GM23338 (cell line): ENCODE measurements at regions not wholly inside any gene's neighbourhood (a gene's known extent, or its start where the extent isn't known, plus 50 kb on each side); places are given as distances from the start of the nearest gene placed in this dataset.

ENCODE experiments used
- ATAC-seq: fragments of 200-7000 bp; cut with Tn5 transposase; 3 replicates; pipeline ENCODE4 v1.9.1; 2020
- DNase-seq: peaks from one replicate; pipeline ENCODE4 v3.0.0-alpha.2; 2015; ENCODE audit warnings: low spot score
- H2AFZ ChIP-seq: fragments of 200-600 bp; sonication (generic); 2 replicates; pipeline ENCODE4 v1.8.0; 2016; ENCODE audit warnings: antibody characterized with exemption, mild to moderate bottlenecking, moderate library complexity
- H3F3A ChIP-seq: fragments of 200-600 bp; sonication (generic); replicated peaks from 2 replicates; pipeline ENCODE4 v1.8.0; 2017; ENCODE audit warnings: antibody characterized with exemption, mixed run types, low read depth
- H3K27ac ChIP-seq: fragments of 200-600 bp; sonication (generic); 2 replicates; pipeline ENCODE4 v1.6.1; 2016; ENCODE audit warnings: low read depth
- H3K27me3 ChIP-seq: fragments of 200-600 bp; sonication (generic); 2 replicates; pipeline ENCODE4 v1.8.0; 2016; ENCODE audit warnings: mild to moderate bottlenecking, mixed run types, moderate library complexity; ENCODE audit not compliant: insufficient read depth
- H3K36me3 ChIP-seq: fragments of 200-600 bp; sonication (generic); 2 replicates; pipeline ENCODE4 v1.8.0; 2016; ENCODE audit warnings: mild to moderate bottlenecking; ENCODE audit not compliant: insufficient read depth
- H3K4me1 ChIP-seq: fragments of 200-600 bp; sonication (generic); 2 replicates; pipeline ENCODE4 v1.8.0; 2016; ENCODE audit warnings: mild to moderate bottlenecking, moderate library complexity; ENCODE audit not compliant: insufficient read depth
- H3K4me2 ChIP-seq: fragments of 200-600 bp; sonication (generic); 2 replicates; pipeline ENCODE4 v1.7.1; 2017; ENCODE audit warnings: mixed run types
- H3K4me3 ChIP-seq: fragments of 200-600 bp; sonication (generic); 2 replicates; pipeline ENCODE4 v1.6.1; 2016; ENCODE audit warnings: mixed run types
- H3K79me2 ChIP-seq: fragments of 200-600 bp; sonication (generic); replicated peaks from 2 replicates; pipeline ENCODE4 v1.8.0; 2017; ENCODE audit warnings: mild to moderate bottlenecking; ENCODE audit not compliant: insufficient read depth
- H3K9me2 ChIP-seq: fragments of 200-600 bp; sonication (generic); 2 replicates; pipeline ENCODE4 v1.8.0; 2017; ENCODE audit not compliant: insufficient read depth
- H4K20me1 ChIP-seq: fragments of 200-600 bp; sonication (generic); replicated peaks from 2 replicates; pipeline ENCODE4 v1.8.0; 2017; ENCODE audit warnings: mild to moderate bottlenecking; ENCODE audit not compliant: insufficient read depth
- H3K27ac Mint-ChIP-seq: 2 replicates; pipeline ENCODE4 v1.8.0; 2020; ENCODE audit warnings: inconsistent platforms, mild to moderate bottlenecking, moderate library complexity, mixed read lengths
- H3K27me3 Mint-ChIP-seq: 3 replicates; pipeline ENCODE4 v1.8.0; 2022; ENCODE audit warnings: low read depth, mild to moderate bottlenecking, moderate library complexity, mixed read lengths, inconsistent platforms; ENCODE audit not compliant: insufficient read depth, poor library complexity
- H3K36me3 Mint-ChIP-seq: 3 replicates; pipeline ENCODE4 v1.8.0; 2021; ENCODE audit warnings: low read depth, mild to moderate bottlenecking, inconsistent platforms, moderate library complexity, mixed read lengths
- H3K4me1 Mint-ChIP-seq: 3 replicates; pipeline ENCODE4 v1.8.0; 2020; ENCODE audit warnings: mild to moderate bottlenecking, inconsistent platforms, mixed read lengths
- H3K4me3 Mint-ChIP-seq: 3 replicates; pipeline ENCODE4 v1.8.0; 2021; ENCODE audit warnings: moderate library complexity, mild to moderate bottlenecking, inconsistent platforms, mixed read lengths
- H3K9me3 Mint-ChIP-seq: 3 replicates; pipeline ENCODE4 v1.8.0; 2020; ENCODE audit warnings: moderate library complexity, mild to moderate bottlenecking, inconsistent platforms, mixed read lengths
- CREB1 ChIP-seq: fragments of 250-450 bp; sonication (Bioruptor Pico); IDR thresholded peaks from 2 replicates; pipeline ENCODE4 v1.5.0; 2020; ENCODE audit warnings: low read depth, mild to moderate bottlenecking, moderate library complexity
- CTCF ChIP-seq, 2 experiments: fragments of 200-600 bp in 1 of 2; sonication (generic) in 1 of 2; conservative IDR thresholded peaks; 2 replicates each; pipeline versions ENCODE4 v1.5.1 to v1.6.1; 2016 to 2017; ENCODE audit warnings: antibody characterized with exemption in 2 of 2, low read depth in 2 of 2, mild to moderate bottlenecking in 2 of 2, moderate library complexity in 1 of 2
- ETS1 ChIP-seq: IDR thresholded peaks from 2 replicates; pipeline ENCODE4 v1.6.1; 2016; ENCODE audit warnings: antibody characterized with exemption
- EZH2 ChIP-seq: fragments of 200-600 bp; sonication (generic); IDR thresholded peaks from one replicate; pipeline ENCODE4 v1.8.0; 2017; ENCODE audit warnings: antibody characterized with exemption, mild to moderate bottlenecking, low read depth; ENCODE audit not compliant: unreplicated experiment
- EZH2phosphoT487 ChIP-seq: fragments of 200-600 bp; sonication (generic); IDR thresholded peaks from one replicate; pipeline ENCODE4 v1.8.1; 2018; ENCODE audit warnings: antibody characterized with exemption; ENCODE audit not compliant: unreplicated experiment
- JUNB ChIP-seq: IDR thresholded peaks from one replicate; pipeline ENCODE4 v1.6.1; 2016; ENCODE audit warnings: antibody characterized with exemption; ENCODE audit not compliant: unreplicated experiment
- NANOG ChIP-seq: IDR thresholded peaks from 2 replicates; pipeline ENCODE4 v1.6.1; 2016; ENCODE audit warnings: antibody characterized with exemption, borderline replicate concordance
- POLR2AphosphoS5 ChIP-seq: IDR thresholded peaks from 2 replicates; pipeline ENCODE4 v1.6.1; 2016; ENCODE audit warnings: antibody characterized with exemption, low read depth
- REST ChIP-seq: IDR thresholded peaks from one replicate; pipeline ENCODE4 v1.6.1; 2018; ENCODE audit warnings: antibody characterized with exemption; ENCODE audit not compliant: unreplicated experiment
- STAT1 ChIP-seq: IDR thresholded peaks from one replicate; pipeline ENCODE4 v1.6.1; 2016; ENCODE audit warnings: antibody characterized with exemption; ENCODE audit not compliant: unreplicated experiment
- ZNF114 ChIP-seq: fragments of 250-450 bp; sonication (Bioruptor Pico); IDR thresholded peaks from 2 replicates; pipeline ENCODE4 v1.5.0; 2020; ENCODE audit warnings: mild to moderate bottlenecking, moderate library complexity
- ZNF331 ChIP-seq: fragments of 250-450 bp; sonication (Bioruptor Pico); IDR thresholded peaks from 2 replicates; pipeline ENCODE4 v1.5.0; 2020; ENCODE audit warnings: low read depth, mild to moderate bottlenecking, moderate library complexity
- ZNF462 ChIP-seq: fragments of 250-450 bp; sonication (Bioruptor Pico); IDR thresholded peaks from 2 replicates; pipeline ENCODE4 v1.5.0; 2020; ENCODE audit warnings: mild to moderate bottlenecking, moderate library complexity

DNA sequence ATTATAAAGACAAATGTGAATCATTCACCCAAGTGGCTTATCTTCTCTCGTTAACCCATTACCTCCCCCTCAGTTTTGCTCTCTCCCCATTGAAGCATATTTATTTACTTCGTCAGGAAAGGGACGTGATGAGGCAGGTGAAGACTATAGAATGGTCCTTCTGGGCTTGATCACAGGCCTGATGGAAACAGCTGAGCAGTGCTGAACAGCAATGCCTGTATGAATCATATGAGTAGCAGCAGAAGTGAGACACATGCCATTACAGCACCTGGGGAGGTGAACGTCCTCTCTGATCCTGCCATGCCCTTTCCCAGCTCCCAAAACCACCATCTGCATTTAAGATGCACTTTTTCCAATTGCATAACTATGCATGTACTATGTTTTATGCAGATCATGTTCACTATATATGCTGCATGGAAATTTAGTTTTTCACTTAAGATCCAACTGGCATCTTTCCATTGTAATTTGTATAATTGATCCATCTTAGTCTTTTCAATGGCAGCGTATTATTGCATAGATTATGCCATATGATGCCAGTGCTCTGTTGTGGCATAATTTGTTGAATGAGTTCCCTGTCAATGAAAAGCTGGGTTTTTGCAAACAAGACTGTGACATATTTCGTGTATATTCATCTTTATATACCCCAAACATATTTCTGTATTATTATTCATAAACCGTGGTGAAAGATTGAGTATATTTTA is 105.3 kb downstream of the CXCL12 start:
- Histone ChIP-seq H2AFZ (no peak overlapping the region), H3K4me2 (no peak overlapping the region), H3K9me2 (no peaks in the 10 kb centered on the region), H3K27ac (no peak overlapping the region), H3F3A (no peaks in the 10 kb centered on the region), H3K4me3 (no peak overlapping the region), H4K20me1 (no peaks in the 10 kb centered on the region), H3K79me2 (no peaks in the 10 kb centered on the region), H3K27me3 (no peaks in the 10 kb centered on the region), H3K36me3 (no peaks in the 10 kb centered on the region), H3K4me1 (no peaks in the 10 kb centered on the region)
- no peaks in the 10 kb centered on the region for H3K36me3 Mint-ChIP-seq
- DNase-seq (no peak), ATAC-seq (no peak)
- H3K4me1 Mint-ChIP-seq = peaks cover 4% of the 10 kb centered on the region; the same call in 1 of the 3 replicates
- no peak overlapping the region for H3K27ac Mint-ChIP-seq
- H3K9me3 Mint-ChIP-seq = peaks cover 11% of the 10 kb centered on the region
- peaks cover 3% of the 10 kb centered on the region for H3K27me3 Mint-ChIP-seq
- no peak overlapping the region for H3K4me3 Mint-ChIP-seq
- no peak for TF ChIP-seq NANOG
- no peak for TF ChIP-seq EZH2
- TF ChIP-seq REST = no peak
- no peak for TF ChIP-seq CTCF (conservative IDR thresholded peaks at IDR 0.05; ENCODE audit: low read depth in 2 of 2)
- no peak for TF ChIP-seq POLR2AphosphoS5
- no peak for TF ChIP-seq CREB1 (CRISPR knock-in tag)
- no peak for TF ChIP-seq JUNB
- no peak for TF ChIP-seq ZNF462
- TF ChIP-seq ZNF114 (CRISPR knock-in tag) = no peak
- TF ChIP-seq ZNF331 (CRISPR knock-in tag) = no peak
- TF ChIP-seq EZH2phosphoT487 = no peak
- TF ChIP-seq ETS1 = no peak
- TF ChIP-seq STAT1 = no peak
